ENCODE measurements at regions not wholly inside any gene's neighbourhood (a gene's known extent, or its start where the extent isn't known, plus 50 kb on each side); places are given as distances from the start of the nearest gene placed in this dataset.

GRCh38 chr12:69123311-69123710 is 116.1 kb upstream of the CPSF6 start:
- Histone ChIP-seq H3K4me3 (ENCODE audit: insufficient read depth, low read depth, low read length) (no peak overlapping the region), H3K4me1 (ENCODE audit: insufficient read depth, low read length) (no peaks in the 10 kb centered on the region), H3K36me3 (ENCODE audit: insufficient read depth, low read length) (no peaks in the 10 kb centered on the region), H3K9me3 (ENCODE audit: insufficient read depth, low read depth, low read length) (no peaks in the 10 kb centered on the region), H3K79me2 (ENCODE audit: insufficient read depth, low read length) (no peaks in the 10 kb centered on the region), H4K20me1 (ENCODE audit: insufficient read depth, low read length) (no peaks in the 10 kb centered on the region), H2AFZ (ENCODE audit: low read depth, low read length) (no peak overlapping the region), H3K4me2 (ENCODE audit: low read length) (no peak overlapping the region), H3K9ac (ENCODE audit: low read length) (no peak overlapping the region), H3K27ac (ENCODE audit: low read depth, low read length) (no peak overlapping the region), H3K27me3 (ENCODE audit: insufficient read depth, low read length) (no peaks in the 10 kb centered on the region)
- H3K4me3 Mint-ChIP-seq (ENCODE audit: unreplicated experiment): no peak overlapping the region
- no peak for FAIRE-seq
- no peak for TF ChIP-seq CTCF (IDR thresholded peaks at IDR 0.05; ENCODE audit: insufficient read depth, low read depth, low read length)
- TF ChIP-seq EZH2 (IDR thresholded peaks at IDR 0.05; ENCODE audit: insufficient read depth, low read length): no peak
- H3K4me1 Mint-ChIP-seq (ENCODE audit: low read depth, unreplicated experiment): no peaks in the 10 kb centered on the region
- no peak for DNase-seq (ENCODE audit: low read depth)
- H3K36me3 Mint-ChIP-seq (ENCODE audit: low read depth, unreplicated experiment): no peaks in the 10 kb centered on the region
- H3K27me3 Mint-ChIP-seq (ENCODE audit: low read depth, unreplicated experiment): peaks cover 31% of the 10 kb centered on the region
- H3K27ac Mint-ChIP-seq (ENCODE audit: unreplicated experiment): no peak overlapping the region
- no peaks in the 10 kb centered on the region for H3K9me3 Mint-ChIP-seq (ENCODE audit: unreplicated experiment)

- H3K4me3 ChIP-seq (ENCODE audit: insufficient read depth, low read depth, low read length): no peak overlapping the region
- H2AFZ ChIP-seq (ENCODE audit: low read depth, low read length): no peak overlapping the region
- H3K27me3 ChIP-seq (ENCODE audit: insufficient read depth, low read length): no peaks in the 10 kb centered on the region
- DNase-seq (ENCODE audit: low read depth) (no peak), FAIRE-seq (no peak)
- no peak overlapping the region for H3K9ac ChIP-seq (ENCODE audit: low read length)
- H3K9me3 ChIP-seq (ENCODE audit: insufficient read depth, low read depth, low read length): no peaks in the 10 kb centered on the region
- H3K36me3 Mint-ChIP-seq (ENCODE audit: low read depth, unreplicated experiment): no peaks in the 10 kb centered on the region
- no peaks in the 10 kb centered on the region for H3K4me1 Mint-ChIP-seq (ENCODE audit: low read depth, unreplicated experiment)
- no peak overlapping the region for H3K27ac ChIP-seq (ENCODE audit: low read depth, low read length)
- no peaks in the 10 kb centered on the region for H3K4me1 ChIP-seq (ENCODE audit: insufficient read depth, low read length)
- no peaks in the 10 kb centered on the region for H4K20me1 ChIP-seq (ENCODE audit: insufficient read depth, low read length)
- H3K4me3 Mint-ChIP-seq (ENCODE audit: unreplicated experiment): no peak overlapping the region
- TF ChIP-seq EZH2 (IDR thresholded peaks at IDR 0.05; ENCODE audit: insufficient read depth, low read length) (no peak), CTCF (IDR thresholded peaks at IDR 0.05; ENCODE audit: insufficient read depth, low read depth, low read length) (no peak)
- no peak overlapping the region for H3K4me2 ChIP-seq (ENCODE audit: low read length)
- H3K27me3 Mint-ChIP-seq (ENCODE audit: low read depth, unreplicated experiment): peaks cover 32% of the 10 kb centered on the region
- no peaks in the 10 kb centered on the region for H3K36me3 ChIP-seq (ENCODE audit: insufficient read depth, low read length)
- H3K27ac Mint-ChIP-seq (ENCODE audit: unreplicated experiment): no peak overlapping the region
- no peaks in the 10 kb centered on the region for H3K79me2 ChIP-seq (ENCODE audit: insufficient read depth, low read length)
- H3K9me3 Mint-ChIP-seq (ENCODE audit: unreplicated experiment): no peaks in the 10 kb centered on the region
Measured at GRCh38 chr12:69123919-69124638, 115.3 kb upstream of the CPSF6 start.

DNA sequence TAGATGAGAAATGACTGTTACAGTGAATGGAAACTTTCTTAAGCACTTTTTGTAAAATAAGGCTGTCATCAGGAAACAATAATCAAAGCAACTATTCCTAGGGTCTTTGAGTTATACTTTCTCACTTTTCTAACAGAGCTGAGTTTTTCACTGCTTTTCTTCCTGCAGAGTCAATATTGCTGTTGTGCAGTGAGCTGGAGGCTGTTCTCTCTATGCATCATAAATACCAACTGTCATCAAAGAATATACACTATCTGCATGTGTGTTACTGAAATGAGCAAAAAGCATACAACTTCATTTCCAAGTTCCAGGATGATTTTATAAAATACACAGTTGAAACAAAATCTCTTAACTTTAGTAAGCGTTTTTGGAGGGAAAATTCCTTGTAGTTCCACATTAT is 110.4 kb upstream of the CPSF6 start:
- Histone ChIP-seq H3K36me3 (ENCODE audit: insufficient read depth, low read length) (no peaks in the 10 kb centered on the region), H3K4me2 (ENCODE audit: low read length) (no peak overlapping the region), H4K20me1 (ENCODE audit: insufficient read depth, low read length) (no peaks in the 10 kb centered on the region), H3K4me3 (ENCODE audit: insufficient read depth, low read depth, low read length) (no peak overlapping the region), H3K79me2 (ENCODE audit: insufficient read depth, low read length) (no peaks in the 10 kb centered on the region), H3K9ac (ENCODE audit: low read length) (no peak overlapping the region), H3K27me3 (ENCODE audit: insufficient read depth, low read length) (no peaks in the 10 kb centered on the region), H3K9me3 (ENCODE audit: insufficient read depth, low read depth, low read length) (no peaks in the 10 kb centered on the region), H3K4me1 (ENCODE audit: insufficient read depth, low read length) (no peaks in the 10 kb centered on the region), H2AFZ (ENCODE audit: low read depth, low read length) (no peak overlapping the region), H3K27ac (ENCODE audit: low read depth, low read length) (no peak overlapping the region)
- no peak for DNase-seq (ENCODE audit: low read depth)
- peaks cover 4% of the 10 kb centered on the region for H3K4me1 Mint-ChIP-seq (ENCODE audit: low read depth, unreplicated experiment)
- FAIRE-seq: no peak
- H3K27ac Mint-ChIP-seq (ENCODE audit: unreplicated experiment): no peak overlapping the region
- TF ChIP-seq EZH2 (IDR thresholded peaks at IDR 0.05; ENCODE audit: insufficient read depth, low read length): no peak
- TF ChIP-seq CTCF (IDR thresholded peaks at IDR 0.05; ENCODE audit: insufficient read depth, low read depth, low read length): no peak
- H3K27me3 Mint-ChIP-seq (ENCODE audit: low read depth, unreplicated experiment): peaks cover 30% of the 10 kb centered on the region
- no peaks in the 10 kb centered on the region for H3K36me3 Mint-ChIP-seq (ENCODE audit: low read depth, unreplicated experiment)
- no peaks in the 10 kb centered on the region for H3K9me3 Mint-ChIP-seq (ENCODE audit: unreplicated experiment)
- H3K4me3 Mint-ChIP-seq (ENCODE audit: unreplicated experiment): no peak overlapping the region
